GM12872 (cell line): ENCODE measurements at regions not wholly inside any gene's neighbourhood (a gene's known extent, or its start where the extent isn't known, plus 50 kb on each side); places are given as distances from the start of the nearest gene placed in this dataset.

Experiments used
- CTCF ChIP-seq: IDR thresholded peaks from 3 replicates; pipeline ENCODE4 v1.5.1; 2011; ENCODE audit warnings: low read depth, mild to moderate bottlenecking, low read length, moderate library complexity; ENCODE audit not compliant: insufficient read depth

GRCh38 chr18:22846088-22846683 lies 86.9 kb upstream of the RBBP8 start:
- 0 out of 3 replicates have a peak, but pooled peaks have one; percentile 17 for TF ChIP-seq CTCF

DNA sequence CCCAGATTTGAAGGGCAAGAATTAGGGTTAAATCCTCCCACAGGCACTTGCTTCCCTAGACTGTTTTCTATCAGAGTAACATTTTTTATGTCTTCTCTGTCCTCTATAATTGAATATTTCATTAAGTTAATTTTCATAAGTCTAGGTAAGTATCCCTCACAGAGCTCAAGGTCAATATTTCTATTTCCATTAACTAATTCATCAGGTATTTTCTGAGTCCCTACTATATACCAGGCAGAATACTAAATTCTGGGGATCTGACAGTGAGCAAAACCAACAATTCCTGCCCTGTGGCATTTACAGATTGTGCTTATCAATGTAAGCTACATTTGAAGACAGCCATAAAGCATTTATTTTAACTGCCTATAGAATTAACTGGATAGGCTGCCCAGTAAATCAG lies 86.4 kb upstream of the RBBP8 start:
- no peak for TF ChIP-seq CTCF

GRCh38 chr18:22847392-22847791 lies 85.7 kb upstream of the RBBP8 start:
- no peak for TF ChIP-seq CTCF

- no peak for TF ChIP-seq CTCF
Measured at GRCh38 chr18:22847867-22848451, 85.2 kb upstream of the RBBP8 start.

GRCh38 chr18:22848615-22849014 lies 84.5 kb upstream of the RBBP8 start:
- no peak for TF ChIP-seq CTCF

DNA sequence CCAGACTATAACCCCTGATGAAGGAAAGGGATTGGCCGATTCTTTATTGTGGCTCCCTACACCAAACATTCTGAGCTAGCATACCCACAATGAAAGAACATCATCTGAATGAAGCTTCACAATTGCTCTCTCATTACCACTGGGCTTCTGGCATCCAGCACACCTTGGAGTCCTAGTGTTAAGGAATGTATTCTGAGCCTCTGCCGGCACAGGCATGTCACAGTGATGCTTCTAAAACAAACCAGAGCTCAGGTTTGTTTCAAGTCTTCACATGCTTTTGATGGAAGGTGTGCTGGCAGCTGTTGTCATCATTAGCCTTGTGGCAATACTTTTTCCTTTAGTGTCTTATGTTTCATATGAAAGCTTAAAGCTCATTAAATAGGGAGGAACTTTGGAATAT lies 76.3 kb upstream of the RBBP8 start:
- TF ChIP-seq CTCF = no peak

DNA sequence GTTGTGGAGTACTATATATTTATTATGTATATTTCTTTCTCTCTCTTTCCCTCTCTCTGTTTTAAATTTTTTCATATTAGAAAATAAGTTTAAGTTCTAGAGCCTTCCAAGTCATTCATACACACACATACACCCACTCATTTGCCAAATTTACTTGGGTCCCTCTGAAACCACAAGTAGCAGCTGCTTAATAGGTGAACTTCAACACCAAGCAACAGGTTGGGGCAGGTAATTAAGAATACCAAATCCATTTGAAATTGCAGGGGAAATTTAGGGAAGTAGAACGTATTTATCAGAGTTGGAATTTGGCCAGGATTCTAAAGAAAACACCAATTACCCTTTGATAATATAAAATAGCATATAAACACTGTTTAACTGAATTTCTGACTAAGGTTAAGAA lies 75.0 kb upstream of the RBBP8 start:
- TF ChIP-seq CTCF = no peak
